HL-60 (cell line): ENCODE measurements at regions not wholly inside any gene's neighbourhood (a gene's known extent, or its start where the extent isn't known, plus 50 kb on each side); places are given as distances from the start of the nearest gene placed in this dataset.

Source experiments
- CTCF ChIP-seq: IDR thresholded peaks from one replicate; pipeline ENCODE4 v1.5.1; 2011; ENCODE audit warnings: low read length, control low read depth, inconsistent platforms; ENCODE audit not compliant: insufficient read depth
- REST ChIP-seq: IDR thresholded peaks from 2 replicates; pipeline ENCODE4 v1.6.1; 2012; ENCODE audit warnings: low read depth; ENCODE audit not compliant: insufficient replicate concordance
- SPI1 ChIP-seq: IDR thresholded peaks from 2 replicates; pipeline ENCODE4 v1.6.1; 2012; ENCODE audit warnings: low read depth, mild to moderate bottlenecking, borderline replicate concordance

- TF ChIP-seq REST (no peak), CTCF (no peak), SPI1 (no peak)
Measured at GRCh38 chr13:109521719-109522118, 264.7 kb downstream of the IRS2 start.
